ENCODE measurements at regions not wholly inside any gene's neighbourhood (a gene's known extent, or its start where the extent isn't known, plus 50 kb on each side); places are given as distances from the start of the nearest gene placed in this dataset.
"Not testable (repeated sequence)": the region's sequence is repeated elsewhere in the genome, so short reads cannot be mapped to it uniquely, and the experiment has no call there.

GRCh38 chr9:66697343-66698065 lies 203.0 kb upstream of the ZNF658 start:
- not testable (repeated sequence) for TF ChIP-seq SMC3 (IDR thresholded peaks at IDR 0.05; ENCODE audit: low read depth, low read length); EZH2phosphoT487 (IDR thresholded peaks at IDR 0.05; ENCODE audit: borderline replicate concordance, low read depth)

Measured in SK-N-SH (cell line).